ENCODE measurements at regions not wholly inside any gene's neighbourhood (a gene's known extent, or its start where the extent isn't known, plus 50 kb on each side); places are given as distances from the start of the nearest gene placed in this dataset.

DNA sequence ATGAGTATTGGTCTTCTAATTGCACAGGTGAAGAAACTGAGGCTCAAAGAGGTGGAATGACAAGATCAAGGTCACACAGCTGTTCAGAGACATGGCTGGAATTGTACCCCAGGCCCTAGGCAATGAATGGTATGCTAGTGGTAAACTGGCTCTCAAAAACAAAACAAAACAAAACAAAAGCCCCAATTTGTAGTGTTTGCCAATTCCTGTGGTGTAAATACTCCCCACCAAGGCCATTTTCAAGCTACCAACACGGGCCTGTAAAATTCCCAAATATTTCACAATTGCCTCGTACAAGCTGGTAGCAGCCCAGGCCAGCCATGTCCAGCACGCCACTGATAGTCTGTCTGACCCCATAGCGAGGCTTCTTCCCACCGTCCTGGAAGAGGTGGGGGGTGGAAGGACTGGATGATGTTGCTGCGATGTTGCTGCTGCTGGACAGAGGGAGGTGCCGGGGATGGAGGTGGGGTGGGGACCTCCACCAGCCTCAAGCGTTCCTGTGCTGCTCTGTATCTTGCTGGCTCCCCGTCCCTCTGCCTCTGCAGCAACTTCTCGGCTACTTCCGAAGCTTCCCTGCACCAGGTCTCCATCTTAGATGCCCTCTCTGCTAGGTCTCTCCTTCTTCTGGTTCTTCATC, 62.2 kb upstream of the RUNX3 start:
- DNase-seq = no peak
- Mint-ChIP-seq H3K4me1 (ENCODE audit: low read depth in 2 of 2) (peaks cover 84 to 92% of the 10 kb centered on the region in 2 donors), H3K9me3 (peaks cover 7 to 8% of the 10 kb centered on the region in 2 donors), H3K27ac (peak overlapping the region; percentile 88 to 99), H3K27me3 (no peaks in the 10 kb centered on the region), H3K4me3 (peak overlapping the region; percentile 72 to 98), H3K36me3 (ENCODE audit: insufficient read depth) (peaks cover 12% of the 10 kb centered on the region)
- ATAC-seq (replicated peaks) = peak; percentile 16

DNA sequence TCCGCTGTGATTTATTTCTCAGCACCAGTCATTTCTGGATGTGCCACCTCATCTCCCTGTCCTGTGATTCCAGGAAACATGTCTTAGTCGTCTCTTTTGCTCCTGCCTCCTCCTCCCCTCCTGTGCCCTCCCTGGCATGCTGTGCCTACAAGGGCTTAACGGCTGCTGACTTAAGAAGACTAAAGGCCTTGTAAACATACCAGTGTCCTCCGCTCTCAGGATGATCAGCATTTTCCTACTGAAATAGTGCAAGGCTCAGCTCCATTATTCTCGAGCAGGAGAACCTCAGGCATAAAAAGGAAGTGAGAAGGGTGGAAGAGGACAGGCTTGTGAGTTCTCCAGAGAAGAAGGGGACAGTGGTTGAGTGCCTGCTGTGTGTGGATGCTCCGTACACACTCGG, 61.6 kb upstream of the RUNX3 start:
- Mint-ChIP-seq H3K9me3 (peaks cover 1 to 3% of the 10 kb centered on the region in 2 donors), H3K36me3 (ENCODE audit: insufficient read depth) (peaks cover 13% of the 10 kb centered on the region), H3K27me3 (no peaks in the 10 kb centered on the region), H3K4me1 (ENCODE audit: low read depth in 2 of 2) (peaks cover 78 to 87% of the 10 kb centered on the region in 2 donors), H3K27ac (peak overlapping the region; percentile 88 to 99), H3K4me3 (peak overlapping the region; percentile 72 to 98)
- no peak for DNase-seq
- no peak for ATAC-seq (replicated peaks)

DNA sequence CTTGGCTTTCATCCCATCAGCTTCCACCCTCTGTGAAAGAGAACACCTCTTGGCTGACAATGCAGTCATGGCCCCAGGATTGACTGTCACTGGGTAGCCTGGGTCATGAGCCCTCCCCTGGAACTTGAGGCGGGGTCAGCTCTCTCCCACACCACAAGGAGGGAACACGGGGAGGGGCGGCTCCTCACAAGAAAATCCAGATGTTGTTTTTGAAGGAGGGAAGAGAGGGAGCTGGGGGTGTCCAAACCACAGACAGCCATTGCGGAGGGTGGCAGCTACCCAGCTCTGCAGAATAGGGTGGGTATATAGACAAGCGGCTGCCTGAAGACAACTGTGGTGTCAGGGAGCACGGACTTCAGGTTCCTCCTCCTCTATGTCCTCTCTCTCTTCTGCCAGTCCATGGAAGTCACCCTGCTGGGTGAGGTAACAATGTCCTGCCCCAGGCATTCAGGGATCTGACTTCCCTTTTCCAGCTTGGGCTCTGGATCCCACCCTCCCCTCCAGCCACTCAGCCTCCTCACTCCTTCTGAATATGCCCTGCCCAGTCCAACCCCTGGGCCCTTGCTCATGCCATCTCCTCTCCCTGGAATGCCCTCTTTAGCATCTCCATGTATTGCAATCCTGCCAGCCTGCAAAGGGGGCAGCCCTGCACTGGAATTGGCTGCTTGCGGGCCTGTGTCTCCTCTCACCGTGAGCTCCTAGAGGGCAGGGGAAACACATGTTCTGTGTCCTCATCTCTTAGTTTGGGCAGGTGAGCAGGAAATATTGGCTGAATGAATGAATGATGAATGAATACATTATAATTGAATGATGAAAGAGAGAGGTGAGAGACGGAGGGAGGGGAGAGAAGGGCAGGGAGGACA, 60.9 kb upstream of the RUNX3 start:
- Mint-ChIP-seq H3K27me3 (no peaks in the 10 kb centered on the region), H3K4me3 (peak overlapping the region; percentile 72 to 98), H3K27ac (peak overlapping the region; percentile 88 to 99), H3K36me3 (ENCODE audit: insufficient read depth) (peaks cover 9% of the 10 kb centered on the region), H3K9me3 (no peaks in the 10 kb centered on the region), H3K4me1 (ENCODE audit: low read depth in 2 of 2) (peaks cover 74 to 80% of the 10 kb centered on the region in 2 donors)
- DNase-seq (no peak), ATAC-seq (replicated peaks) (no peak)

DNA sequence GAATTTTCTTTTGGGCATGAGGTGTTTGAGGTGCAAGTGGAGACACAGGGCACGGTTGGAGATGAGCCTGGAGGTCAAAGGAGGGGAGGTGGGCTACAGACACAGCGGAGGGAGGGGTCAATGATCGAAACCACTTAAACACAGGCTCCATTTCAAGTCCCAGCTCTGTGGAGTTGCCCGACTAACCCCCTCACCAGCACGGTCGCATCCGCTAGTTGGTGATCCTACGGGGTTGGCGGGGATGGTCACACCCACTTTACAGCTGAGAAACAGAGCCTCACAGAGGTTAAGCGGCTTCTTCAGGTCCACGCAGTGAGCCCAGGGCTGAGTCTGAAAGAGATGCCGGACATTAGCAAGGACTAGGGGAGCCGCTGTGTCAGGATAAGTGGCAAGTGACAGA, 60.1 kb upstream of the RUNX3 start:
- H3K9me3 Mint-ChIP-seq = no peaks in the 10 kb centered on the region
- ATAC-seq (replicated peaks) (no peak), DNase-seq (no peak)
- H3K27me3 Mint-ChIP-seq = no peaks in the 10 kb centered on the region
- peak overlapping the region; percentile 81 to 88 for H3K27ac Mint-ChIP-seq
- H3K36me3 Mint-ChIP-seq (ENCODE audit: insufficient read depth) = peaks cover 9% of the 10 kb centered on the region
- H3K4me1 Mint-ChIP-seq (ENCODE audit: low read depth in 2 of 2) = peaks cover 76 to 77% of the 10 kb centered on the region in 2 donors
- H3K4me3 Mint-ChIP-seq = peak overlapping the region; percentile 48 to 65

DNA sequence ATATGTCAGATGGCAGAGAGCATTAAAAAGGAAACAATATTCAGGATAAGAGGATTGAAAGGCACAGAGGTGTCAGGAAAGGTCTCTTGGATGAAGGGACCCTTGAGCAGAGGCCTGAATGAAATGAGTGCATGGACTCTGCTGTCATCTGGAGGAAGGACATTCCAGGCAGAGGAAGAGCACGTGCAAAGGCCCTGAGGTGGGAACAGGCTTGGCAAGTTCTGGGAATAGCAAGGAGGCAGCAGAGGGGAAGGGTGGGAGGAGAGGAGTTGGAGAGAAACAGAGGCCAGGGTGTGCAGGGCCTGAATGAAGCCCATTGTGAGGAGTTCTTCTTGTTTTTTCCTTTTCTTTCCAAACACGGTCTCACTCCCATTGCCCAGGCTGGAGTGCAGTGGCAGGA, 59.0 kb upstream of the RUNX3 start:
- peak overlapping the region; percentile 28 to 69 for H3K4me3 Mint-ChIP-seq
- H3K9me3 Mint-ChIP-seq = no peaks in the 10 kb centered on the region
- peak overlapping the region; percentile 74 to 81 for H3K27ac Mint-ChIP-seq
- no peaks in the 10 kb centered on the region for H3K27me3 Mint-ChIP-seq
- no peak for ATAC-seq (replicated peaks)
- no peak for DNase-seq
- peaks cover 9% of the 10 kb centered on the region for H3K36me3 Mint-ChIP-seq (ENCODE audit: insufficient read depth)
- H3K4me1 Mint-ChIP-seq (ENCODE audit: low read depth in 2 of 2) = peaks cover 77 to 78% of the 10 kb centered on the region in 2 donors

DNA sequence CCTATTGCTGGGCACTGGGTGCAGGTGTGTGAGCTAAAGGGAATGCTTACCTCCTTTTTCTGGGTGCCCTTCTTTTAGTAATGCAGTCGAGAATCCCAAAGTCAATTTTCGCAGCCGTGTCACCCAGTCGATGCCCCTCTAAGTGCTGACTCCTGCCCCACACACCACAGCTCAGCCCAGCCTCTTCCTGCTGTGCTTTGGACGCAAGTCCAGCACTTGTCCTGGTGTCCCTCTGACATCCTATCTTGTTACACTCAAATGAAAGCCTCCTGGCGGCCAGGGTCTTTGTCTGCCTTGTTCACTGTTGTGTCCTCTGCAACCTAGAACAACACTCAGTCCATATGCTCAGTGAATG, 58.5 kb upstream of the RUNX3 start:
- Mint-ChIP-seq H3K4me3 (peak overlapping the region; percentile 28 to 69), H3K9me3 (no peaks in the 10 kb centered on the region), H3K36me3 (ENCODE audit: insufficient read depth) (peaks cover 9% of the 10 kb centered on the region), H3K4me1 (ENCODE audit: low read depth in 2 of 2) (peaks cover 77 to 79% of the 10 kb centered on the region in 2 donors), H3K27ac (peak overlapping the region; percentile 74 to 85), H3K27me3 (peaks cover 0 to 5% of the 10 kb centered on the region in 2 donors)
- DNase-seq (no peak), ATAC-seq (replicated peaks) (no peak)

DNA sequence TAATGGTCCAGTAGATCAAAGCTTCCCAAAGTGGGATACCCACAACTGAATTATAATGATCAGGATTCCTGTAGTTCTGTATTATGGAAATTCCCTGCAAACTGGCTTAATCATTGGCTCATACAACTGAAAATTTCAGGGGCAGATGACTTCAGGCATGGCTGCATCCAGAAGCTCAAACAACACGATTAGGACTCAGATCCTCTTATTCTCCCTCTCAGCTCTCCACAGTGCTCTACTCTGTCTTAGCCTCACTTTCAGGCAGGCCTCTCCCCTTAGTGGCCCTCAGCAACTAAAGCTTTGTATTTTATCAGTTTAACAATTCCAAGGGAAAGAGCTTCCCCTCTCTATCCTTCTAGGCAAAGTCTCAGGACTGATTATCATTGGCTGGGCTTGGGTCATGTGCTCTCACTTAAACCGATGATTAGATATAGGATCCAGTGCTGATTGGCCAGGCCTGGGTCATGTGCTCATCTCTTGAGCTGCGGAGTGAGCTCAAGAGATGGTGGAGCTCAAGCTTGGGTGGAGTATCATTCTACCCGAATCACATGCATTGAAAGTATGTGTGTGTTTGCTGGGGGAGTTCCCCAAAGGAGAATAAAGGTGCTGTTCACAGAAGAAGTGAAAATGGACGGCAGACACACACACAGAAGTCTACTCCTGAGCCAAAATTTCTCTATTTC, 57.9 kb upstream of the RUNX3 start:
- Mint-ChIP-seq H3K27me3 (peaks cover 0 to 11% of the 10 kb centered on the region in 2 donors), H3K36me3 (ENCODE audit: insufficient read depth) (peaks cover 9% of the 10 kb centered on the region), H3K4me3 (no peak overlapping the region), H3K9me3 (no peaks in the 10 kb centered on the region), H3K27ac (peak overlapping the region; percentile 74 to 85), H3K4me1 (ENCODE audit: low read depth in 2 of 2) (peaks cover 75 to 77% of the 10 kb centered on the region in 2 donors)
- DNase-seq (no peak), ATAC-seq (replicated peaks) (no peak)

DNA sequence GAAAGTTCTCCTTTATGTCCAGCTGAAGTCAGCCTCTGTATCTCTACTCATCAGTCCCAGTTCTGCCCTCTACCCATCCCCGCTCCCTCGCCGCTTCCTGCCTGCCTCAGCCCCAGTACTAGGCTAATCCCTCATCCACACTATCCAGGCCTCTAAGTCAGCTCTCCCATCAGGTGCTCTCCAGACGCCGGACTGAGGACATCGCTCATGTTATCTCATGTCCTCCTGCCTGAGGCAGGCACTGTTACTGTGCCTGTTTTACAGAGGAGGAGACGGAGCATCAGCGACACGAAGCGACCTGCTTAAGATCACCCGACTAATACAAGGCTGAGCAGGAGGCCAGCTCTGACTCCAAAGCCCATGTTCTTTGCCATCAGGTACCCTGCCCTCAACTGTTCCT, 57.3 kb upstream of the RUNX3 start:
- H3K27ac Mint-ChIP-seq = peak overlapping the region; percentile 74 to 85
- H3K9me3 Mint-ChIP-seq = no peaks in the 10 kb centered on the region
- ATAC-seq (replicated peaks) = no peak
- DNase-seq = no peak
- H3K36me3 Mint-ChIP-seq (ENCODE audit: insufficient read depth) = peaks cover 9% of the 10 kb centered on the region
- peaks cover 73 to 75% of the 10 kb centered on the region in 2 donors for H3K4me1 Mint-ChIP-seq (ENCODE audit: low read depth in 2 of 2)
- H3K4me3 Mint-ChIP-seq = no peak overlapping the region
- peaks cover 0 to 14% of the 10 kb centered on the region in 2 donors for H3K27me3 Mint-ChIP-seq

DNA sequence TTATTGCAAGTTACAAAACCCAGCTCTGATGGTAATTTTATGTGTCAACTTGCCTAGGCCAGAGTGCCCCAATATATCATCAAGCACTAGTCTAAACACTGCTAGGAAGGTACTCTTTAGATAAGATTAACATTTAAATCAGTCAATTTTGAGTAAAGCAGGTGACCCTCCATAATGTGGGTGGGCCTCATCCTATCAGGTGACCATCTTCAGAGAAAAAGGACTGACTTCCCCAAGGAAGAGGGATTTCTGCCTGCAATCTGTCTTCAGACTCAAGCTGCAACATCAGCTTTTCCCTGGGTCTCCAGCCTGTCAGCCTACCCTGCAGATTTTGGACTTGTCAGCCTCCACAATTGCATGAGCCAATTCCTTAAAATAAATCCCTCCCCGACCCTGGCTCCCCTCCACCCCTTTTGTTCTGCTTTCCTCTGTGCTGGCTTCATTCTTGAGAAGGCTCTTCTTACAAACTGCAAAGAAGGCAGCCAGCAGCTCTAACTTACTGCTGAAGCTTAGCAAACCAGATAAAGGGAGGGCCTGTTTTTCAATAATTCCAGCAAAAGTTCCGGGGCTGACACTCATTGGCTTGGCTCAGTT, 56.4 kb upstream of the RUNX3 start:
- H3K4me1 Mint-ChIP-seq (ENCODE audit: low read depth in 2 of 2) = peaks cover 73 to 74% of the 10 kb centered on the region in 2 donors
- H3K27ac Mint-ChIP-seq = peak overlapping the region; percentile 35 to 54

DNA sequence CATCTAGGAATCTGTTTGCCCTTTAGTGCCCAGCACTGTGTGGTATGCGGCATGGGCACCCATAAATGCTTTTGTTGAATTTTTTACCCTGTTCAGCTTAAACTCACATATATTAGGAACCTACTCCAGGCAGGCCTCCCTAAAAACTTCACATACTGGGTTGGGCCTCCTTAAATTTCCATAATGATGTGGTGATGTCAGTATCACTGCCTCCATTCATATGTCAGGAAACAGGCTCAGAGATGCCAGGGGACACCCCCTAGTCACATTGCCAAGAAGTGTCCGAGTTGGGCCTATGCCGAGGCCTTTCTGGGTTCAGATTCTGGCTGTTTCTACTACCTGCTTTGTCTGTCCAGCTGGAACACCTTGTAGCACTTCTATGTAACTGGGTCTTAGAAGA, 55.7 kb upstream of the RUNX3 start:
- Mint-ChIP-seq H3K27me3 (peaks cover 0 to 14% of the 10 kb centered on the region in 2 donors), H3K9me3 (no peaks in the 10 kb centered on the region), H3K27ac (peak overlapping the region; percentile 35 to 54), H3K4me3 (peak overlapping the region; percentile 30 to 61), H3K36me3 (ENCODE audit: insufficient read depth) (peaks cover 5% of the 10 kb centered on the region), H3K4me1 (ENCODE audit: low read depth in 2 of 2) (peaks cover 70 to 71% of the 10 kb centered on the region in 2 donors)
- ATAC-seq (replicated peaks) = no peak
- DNase-seq = no peak

More for the DNA sequence above, 56.4 kb upstream of the RUNX3 start:
- DNase-seq (no peak), ATAC-seq (replicated peaks) (no peak)
- H3K36me3 Mint-ChIP-seq (ENCODE audit: insufficient read depth) = peaks cover 9% of the 10 kb centered on the region
- H3K9me3 Mint-ChIP-seq = no peaks in the 10 kb centered on the region
- H3K4me3 Mint-ChIP-seq = no peak overlapping the region
- H3K27me3 Mint-ChIP-seq = peaks cover 0 to 14% of the 10 kb centered on the region in 2 donors

DNA sequence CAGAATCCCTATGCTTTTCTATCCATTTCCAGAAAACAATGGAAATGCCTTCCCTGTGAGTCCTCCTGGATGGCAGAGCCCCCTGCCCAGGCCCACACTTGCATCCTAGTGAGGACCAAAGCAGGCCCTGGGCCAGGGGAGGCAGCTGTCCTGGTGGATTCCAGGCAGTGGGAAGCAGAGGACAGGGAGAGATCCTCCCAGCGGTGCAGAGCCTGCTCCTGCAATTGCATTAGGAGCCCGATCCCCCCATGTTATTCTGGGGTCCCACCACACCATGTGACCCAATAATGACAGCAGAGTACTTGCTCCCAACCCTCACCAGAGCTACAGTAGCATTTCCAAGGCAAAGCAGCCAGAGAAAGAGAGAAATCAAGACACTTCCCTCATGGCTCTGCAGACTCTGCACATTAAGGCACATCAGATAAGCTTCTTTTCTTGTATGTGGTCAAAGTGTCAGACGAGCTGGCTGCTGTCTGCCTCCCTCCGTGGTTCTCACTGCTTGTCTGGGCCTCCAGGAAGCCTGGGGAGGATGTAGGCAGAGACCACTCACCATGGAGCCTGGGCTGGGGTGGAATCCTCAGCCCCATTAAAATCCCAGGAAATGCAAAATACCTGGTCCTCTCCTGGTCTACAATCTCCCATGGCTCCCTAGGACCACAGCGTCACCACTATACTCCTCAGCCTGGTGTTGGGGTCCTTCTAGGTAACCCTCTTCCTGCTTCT, 54.9 kb upstream of the RUNX3 start:
- peak; percentile 95 for ATAC-seq (replicated peaks)
- Mint-ChIP-seq H3K36me3 (ENCODE audit: insufficient read depth) (peaks cover 3% of the 10 kb centered on the region), H3K4me1 (ENCODE audit: low read depth in 2 of 2) (peaks cover 72% of the 10 kb centered on the region in 2 donors), H3K4me3 (peak overlapping the region; percentile 30 to 61), H3K27ac (peak overlapping the region; percentile 35 to 54), H3K9me3 (no peaks in the 10 kb centered on the region), H3K27me3 (peaks cover 0 to 14% of the 10 kb centered on the region in 2 donors)
- peak; percentile 70 to 71 (median 71) for DNase-seq

DNA sequence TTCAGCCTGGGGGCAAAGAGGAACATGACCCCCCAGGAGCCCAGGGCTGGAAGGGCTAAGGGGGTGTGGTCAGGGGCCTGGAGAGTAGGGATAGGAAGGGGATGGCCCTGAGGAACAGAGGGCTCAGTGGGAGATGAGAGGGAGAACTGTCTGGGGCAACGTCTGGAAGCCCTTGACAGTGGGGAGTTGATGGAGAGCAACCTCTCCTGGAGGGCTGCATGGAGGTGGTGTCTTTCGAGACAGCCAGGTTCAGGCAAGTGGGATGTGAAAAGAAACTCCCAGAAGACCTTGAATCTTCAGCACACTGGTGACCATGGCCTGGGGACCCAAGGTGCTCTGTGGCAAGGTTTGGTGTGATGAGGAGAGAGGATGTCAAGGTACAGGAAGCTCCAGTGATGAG, 54.2 kb upstream of the RUNX3 start:
- H3K9me3 Mint-ChIP-seq = no peaks in the 10 kb centered on the region
- no peak for DNase-seq
- H3K27me3 Mint-ChIP-seq = peaks cover 0 to 14% of the 10 kb centered on the region in 2 donors
- H3K4me1 Mint-ChIP-seq (ENCODE audit: low read depth in 2 of 2) = peaks cover 67 to 70% of the 10 kb centered on the region in 2 donors
- H3K27ac Mint-ChIP-seq = peak overlapping the region; percentile 31 to 35
- no peak for ATAC-seq (replicated peaks)
- peak overlapping the region; percentile 30 to 61 for H3K4me3 Mint-ChIP-seq
- H3K36me3 Mint-ChIP-seq (ENCODE audit: insufficient read depth) = peaks cover 3% of the 10 kb centered on the region
